Kidney epithelial cell (primary cell): ENCODE measurements at regions not wholly inside any gene's neighbourhood (a gene's known extent, or its start where the extent isn't known, plus 50 kb on each side); places are given as distances from the start of the nearest gene placed in this dataset.

Experiments
- DNase-seq: peaks from one replicate; pipeline ENCODE4 v3.0.0-alpha.2; 2010; ENCODE audit warnings: low read depth
- H3K27me3 ChIP-seq: 2 replicates; pipeline ENCODE4 v1.6.0; 2011; ENCODE audit warnings: low read length; ENCODE audit not compliant: control insufficient read depth, insufficient read depth
- H3K36me3 ChIP-seq: 2 replicates; pipeline ENCODE4 v1.5.1; 2011; ENCODE audit warnings: low read length; ENCODE audit not compliant: control insufficient read depth, insufficient read depth
- H3K4me3 ChIP-seq: 2 replicates; pipeline ENCODE4 v1.5.1; 2011; ENCODE audit warnings: low read depth, mild to moderate bottlenecking, control low read depth, low read length
- CTCF ChIP-seq: IDR thresholded peaks from 2 replicates; pipeline ENCODE4 v1.5.1; 2011; ENCODE audit warnings: mild to moderate bottlenecking, moderate library complexity, low read length, control low read depth, inconsistent platforms; ENCODE audit not compliant: insufficient read depth, poor library complexity, severe bottlenecking

- Histone ChIP-seq H3K36me3 (no peaks in the 10 kb centered on the region), H3K27me3 (no peaks in the 10 kb centered on the region), H3K4me3 (no peak overlapping the region)
- no peak for DNase-seq
- TF ChIP-seq CTCF: no peak
Observed at GRCh38 chr6:113010196-113010989, 663.3 kb downstream of the RFPL4B start.

GRCh38 chr6:113011389-113011788, 664.3 kb downstream of the RFPL4B start:
- TF ChIP-seq CTCF: no peak
- DNase-seq: no peak

GRCh38 chr6:113011801-113012200, 664.7 kb downstream of the RFPL4B start:
- no peaks in the 10 kb centered on the region for H3K27me3 ChIP-seq
- no peak for DNase-seq
- no peaks in the 10 kb centered on the region for H3K36me3 ChIP-seq
- TF ChIP-seq CTCF: no peak
- H3K4me3 ChIP-seq: no peak overlapping the region

More at GRCh38 chr6:113011389-113011788, 664.3 kb downstream of the RFPL4B start:
- H3K36me3 ChIP-seq: no peaks in the 10 kb centered on the region
- H3K4me3 ChIP-seq: no peak overlapping the region
- no peaks in the 10 kb centered on the region for H3K27me3 ChIP-seq

GRCh38 chr6:113015249-113015648, 668.1 kb downstream of the RFPL4B start:
- Histone ChIP-seq H3K27me3 (no peaks in the 10 kb centered on the region), H3K36me3 (no peaks in the 10 kb centered on the region), H3K4me3 (no peak overlapping the region)
- TF ChIP-seq CTCF: no peak
- DNase-seq: no peak

- Histone ChIP-seq H3K4me3 (no peak overlapping the region), H3K27me3 (no peaks in the 10 kb centered on the region), H3K36me3 (no peaks in the 10 kb centered on the region)
- DNase-seq: no peak
- TF ChIP-seq CTCF: no peak
Observed at GRCh38 chr6:113017353-113017752, 670.2 kb downstream of the RFPL4B start.
